ENCODE measurements at regions not wholly inside any gene's neighbourhood (a gene's known extent, or its start where the extent isn't known, plus 50 kb on each side); places are given as distances from the start of the nearest gene placed in this dataset.

- DNase-seq = no peak
These were observed 50.3 kb upstream of the CBFA2T3 start for GRCh38 chr16:89027281-89027680.

- peak; percentile 60 for DNase-seq
These were observed 55.0 kb upstream of the CBFA2T3 start for GRCh38 chr16:89031715-89032659.

- no peak for DNase-seq
These were observed 56.3 kb upstream of the CBFA2T3 start for GRCh38 chr16:89033304-89033703.

- no peak for DNase-seq
These were observed 57.0 kb upstream of the CBFA2T3 start for GRCh38 chr16:89033796-89034572.

- DNase-seq = no peak
These were observed 57.6 kb upstream of the CBFA2T3 start for GRCh38 chr16:89034573-89034961.

- no peak for DNase-seq
These were observed 58.1 kb upstream of the CBFA2T3 start for GRCh38 chr16:89034971-89035668.

GRCh38 chr16:89035669-89036570 lies 57.7 kb upstream of the ACSF3 start:
- DNase-seq = no peak

- no peak for DNase-seq
These were observed 56.9 kb upstream of the ACSF3 start for GRCh38 chr16:89036776-89037175.

GRCh38 chr16:89037261-89038152 lies 56.1 kb upstream of the ACSF3 start:
- peak; percentile 52 for DNase-seq

GRCh38 chr16:89038221-89038721 lies 55.4 kb upstream of the ACSF3 start:
- DNase-seq = no peak

- no peak for DNase-seq
These were observed 54.6 kb upstream of the ACSF3 start for GRCh38 chr16:89038811-89039735.

GRCh38 chr16:89039756-89040155 lies 53.9 kb upstream of the ACSF3 start:
- no peak for DNase-seq

GRCh38 chr16:89040391-89040790 lies 53.3 kb upstream of the ACSF3 start:
- DNase-seq = no peak

GRCh38 chr16:89040861-89041570 lies 52.6 kb upstream of the ACSF3 start:
- DNase-seq = no peak

- no peak for DNase-seq
These were observed 51.8 kb upstream of the ACSF3 start for GRCh38 chr16:89041571-89042481.

- no peak for DNase-seq
These were observed 50.7 kb upstream of the ACSF3 start for GRCh38 chr16:89042711-89043551.
